Epithelial cell of esophagus (primary cell): ENCODE measurements at regions not wholly inside any gene's neighbourhood (a gene's known extent, or its start where the extent isn't known, plus 50 kb on each side); places are given as distances from the start of the nearest gene placed in this dataset.

ENCODE experiments used
- DNase-seq: peaks from one replicate; pipeline ENCODE4 v3.0.0; 2010; ENCODE audit warnings: low read depth
- H3K4me3 ChIP-seq: 2 replicates; pipeline ENCODE4 v1.5.1; 2011; ENCODE audit warnings: mild to moderate bottlenecking, low read length, control low read depth
- TF ChIP-seq, protein P1 (sequence below): IDR thresholded peaks from 2 replicates; pipeline ENCODE4 v1.5.1; 2011; ENCODE audit warnings: low read depth, mild to moderate bottlenecking, low read length, control low read depth, inconsistent platforms; ENCODE audit not compliant: insufficient read depth; ENCODE audit errors: missing control alignments

DNA sequence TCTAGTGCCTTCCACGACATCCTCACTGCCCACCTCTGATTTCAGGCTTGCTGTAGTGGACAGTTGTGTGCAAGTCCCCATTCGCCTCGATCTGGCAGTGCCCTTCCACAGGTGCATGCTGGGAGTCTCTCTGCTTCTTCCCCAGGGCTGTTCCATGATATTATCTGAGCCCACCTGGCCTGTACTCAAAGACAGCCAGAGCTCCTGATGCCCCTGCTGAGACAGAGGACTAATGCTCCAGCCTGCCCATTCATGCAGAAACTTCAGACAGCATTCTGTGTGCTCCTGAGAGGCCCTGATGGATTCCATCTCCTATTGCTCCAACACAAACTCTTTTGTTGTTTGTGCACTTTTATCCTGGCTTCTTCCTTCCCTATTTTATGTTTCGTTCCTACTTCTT, 164.8 kb upstream of the PRSS58 start:
- TF ChIP-seq, protein P1, sequence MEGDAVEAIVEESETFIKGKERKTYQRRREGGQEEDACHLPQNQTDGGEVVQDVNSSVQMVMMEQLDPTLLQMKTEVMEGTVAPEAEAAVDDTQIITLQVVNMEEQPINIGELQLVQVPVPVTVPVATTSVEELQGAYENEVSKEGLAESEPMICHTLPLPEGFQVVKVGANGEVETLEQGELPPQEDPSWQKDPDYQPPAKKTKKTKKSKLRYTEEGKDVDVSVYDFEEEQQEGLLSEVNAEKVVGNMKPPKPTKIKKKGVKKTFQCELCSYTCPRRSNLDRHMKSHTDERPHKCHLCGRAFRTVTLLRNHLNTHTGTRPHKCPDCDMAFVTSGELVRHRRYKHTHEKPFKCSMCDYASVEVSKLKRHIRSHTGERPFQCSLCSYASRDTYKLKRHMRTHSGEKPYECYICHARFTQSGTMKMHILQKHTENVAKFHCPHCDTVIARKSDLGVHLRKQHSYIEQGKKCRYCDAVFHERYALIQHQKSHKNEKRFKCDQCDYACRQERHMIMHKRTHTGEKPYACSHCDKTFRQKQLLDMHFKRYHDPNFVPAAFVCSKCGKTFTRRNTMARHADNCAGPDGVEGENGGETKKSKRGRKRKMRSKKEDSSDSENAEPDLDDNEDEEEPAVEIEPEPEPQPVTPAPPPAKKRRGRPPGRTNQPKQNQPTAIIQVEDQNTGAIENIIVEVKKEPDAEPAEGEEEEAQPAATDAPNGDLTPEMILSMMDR, result no peak
- H3K4me3 ChIP-seq, result no peak overlapping the region
- DNase-seq, result no peak

DNA sequence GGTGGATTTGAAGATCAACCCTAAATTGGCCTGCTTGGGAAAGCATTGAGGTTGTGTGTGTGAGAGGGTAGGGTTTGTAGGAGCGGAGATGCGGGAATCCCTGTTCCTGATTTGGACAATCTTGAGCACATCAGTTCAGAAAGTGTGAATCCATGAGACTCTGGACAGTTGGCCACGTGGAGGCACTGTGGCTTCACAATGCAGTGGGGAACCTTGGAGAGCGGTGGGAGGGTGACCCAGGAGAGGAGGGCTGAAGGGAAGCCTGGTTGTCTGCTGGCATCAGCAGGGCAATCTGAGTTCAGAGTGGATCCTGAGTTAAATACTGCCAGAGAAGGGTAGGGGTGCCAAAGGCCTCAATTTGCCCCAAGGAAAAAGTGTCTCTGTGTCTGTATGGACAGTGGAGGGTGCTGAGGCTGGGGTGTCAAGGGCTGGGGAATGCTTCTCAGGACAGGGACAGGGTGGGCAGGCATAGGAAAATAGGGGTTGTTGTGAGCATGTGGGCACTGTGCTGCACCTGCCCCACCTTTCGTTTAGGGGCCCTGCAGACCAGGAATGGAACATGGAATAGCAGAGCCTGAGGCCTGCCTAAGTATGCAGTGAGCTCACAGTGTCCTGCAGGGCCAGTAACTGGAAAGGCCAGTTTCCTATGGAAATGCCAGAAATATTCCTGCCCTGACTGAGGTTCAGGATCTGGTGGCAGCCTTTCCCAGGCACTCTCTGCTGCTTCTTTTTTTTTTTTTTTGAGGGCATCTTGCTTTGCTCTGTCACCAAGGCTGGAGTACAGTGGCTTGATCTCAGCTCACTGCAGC, 162.9 kb upstream of the PRSS58 start:
- no peak overlapping the region for H3K4me3 ChIP-seq
- peak; percentile 29 for DNase-seq
- TF ChIP-seq, protein P1, result peak; percentile 10

DNA sequence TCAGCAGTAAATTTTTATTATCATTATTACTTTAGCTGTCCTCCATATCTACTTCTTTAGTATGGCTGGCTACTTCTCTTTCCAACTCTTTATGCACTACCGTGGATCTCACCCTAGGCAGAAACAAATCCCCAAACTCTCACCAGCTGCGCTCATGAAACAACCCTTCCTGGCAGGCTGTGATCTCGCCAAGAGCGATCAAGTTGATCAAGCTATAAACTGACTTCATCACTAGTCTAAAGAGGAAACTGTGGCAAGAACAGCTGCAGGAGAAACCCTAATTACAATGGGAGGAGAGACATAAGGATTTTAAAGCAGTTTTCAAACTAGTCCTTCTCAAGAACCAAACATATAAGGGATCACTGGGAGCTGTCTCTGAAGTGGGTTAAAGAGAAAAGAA, 160.5 kb upstream of the PRSS58 start:
- DNase-seq, result no peak
- H3K4me3 ChIP-seq, result no peak overlapping the region
- TF ChIP-seq, protein P1, result no peak

DNA sequence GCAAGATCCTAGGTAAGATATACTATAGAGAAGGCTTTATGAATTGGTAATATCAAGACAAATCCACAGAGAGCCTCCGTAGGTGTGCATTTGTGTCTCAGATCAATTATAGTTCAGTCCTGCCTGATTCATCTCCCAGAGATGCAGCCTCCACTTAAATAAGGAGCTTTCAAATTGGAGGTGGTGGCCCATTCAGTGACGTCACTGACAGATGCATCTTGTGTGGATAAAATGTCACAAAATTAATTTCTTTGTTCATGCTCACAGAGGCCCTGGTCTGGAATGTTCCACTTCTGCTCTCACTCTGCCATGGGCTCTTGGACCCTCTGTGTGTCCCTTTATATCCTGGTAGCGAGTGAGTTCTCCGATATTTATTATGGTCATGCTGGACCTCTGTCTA, 157.1 kb upstream of the PRSS58 start:
- TF ChIP-seq, protein P1, result no peak
- H3K4me3 ChIP-seq, result no peak overlapping the region
- no peak for DNase-seq

DNA sequence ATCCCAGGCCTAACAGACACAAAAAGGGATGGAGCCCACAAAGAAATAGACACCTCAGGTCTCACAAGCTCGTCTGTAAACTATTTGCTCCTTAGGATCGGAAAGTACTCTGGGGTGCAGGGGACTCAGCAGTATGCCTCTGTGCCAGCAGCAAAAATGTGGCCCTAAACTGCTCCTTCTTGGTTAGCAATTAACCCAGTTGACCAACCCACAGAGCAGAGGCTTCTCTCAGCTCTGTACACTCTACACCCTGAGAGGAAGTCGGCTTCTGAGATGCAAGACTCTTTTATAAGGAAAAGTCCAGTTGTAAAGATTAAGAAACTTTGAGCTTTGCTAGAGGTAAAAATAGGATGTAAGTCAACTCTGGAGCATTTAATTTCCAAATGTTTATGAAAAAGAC, 156.3 kb upstream of the PRSS58 start:
- TF ChIP-seq, protein P1, result no peak
- no peak for DNase-seq
- no peak overlapping the region for H3K4me3 ChIP-seq

DNA sequence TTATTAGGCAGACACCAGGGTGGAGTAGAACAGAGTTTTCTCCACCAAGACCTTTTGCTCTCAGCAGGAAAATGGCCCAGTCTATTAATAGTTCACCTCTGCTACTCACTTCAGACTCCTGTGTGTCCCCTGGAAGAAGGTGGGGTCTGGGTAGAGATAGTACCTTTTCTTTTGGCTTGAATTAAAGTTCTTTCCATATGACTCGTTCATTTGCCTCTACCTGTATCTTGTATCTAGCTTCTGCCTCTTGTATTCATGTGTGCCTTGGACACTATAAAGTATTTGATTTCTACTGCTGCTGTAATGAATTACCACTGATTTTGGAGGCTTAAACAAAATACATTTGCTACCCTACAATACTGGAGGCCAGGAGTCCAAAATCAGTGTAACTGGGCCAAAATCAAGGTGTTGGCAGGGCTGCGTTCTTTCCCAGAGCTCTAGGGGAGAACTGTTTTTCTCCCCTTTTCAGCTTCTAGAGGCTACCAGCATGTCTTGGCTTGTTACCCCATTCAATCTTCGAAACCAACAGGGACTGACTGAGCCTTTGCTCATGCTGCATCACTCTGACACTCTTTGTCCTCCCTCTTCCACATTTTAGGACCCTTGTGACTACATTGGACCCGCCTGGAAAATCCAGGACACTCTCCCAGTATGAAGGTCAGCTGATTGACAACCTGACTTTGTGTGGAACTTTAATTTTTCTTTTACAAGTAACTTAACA, 155.6 kb upstream of the PRSS58 start:
- TF ChIP-seq, protein P1, result no peak
- peak; percentile 65 for DNase-seq
- H3K4me3 ChIP-seq, result no peak overlapping the region
